ENCODE measurements at regions not wholly inside any gene's neighbourhood (a gene's known extent, or its start where the extent isn't known, plus 50 kb on each side); places are given as distances from the start of the nearest gene placed in this dataset.

GRCh38 chr21:35345954-35346353 is 296.9 kb upstream of the RUNX1 start:
- H3K4me1 ChIP-seq, result no peaks in the 10 kb centered on the region
- H3K9me3 ChIP-seq, result no peaks in the 10 kb centered on the region
- H3K4me3 ChIP-seq (replicated peaks in 1 of 3), result no peak overlapping the region
- TF ChIP-seq, protein P1, sequence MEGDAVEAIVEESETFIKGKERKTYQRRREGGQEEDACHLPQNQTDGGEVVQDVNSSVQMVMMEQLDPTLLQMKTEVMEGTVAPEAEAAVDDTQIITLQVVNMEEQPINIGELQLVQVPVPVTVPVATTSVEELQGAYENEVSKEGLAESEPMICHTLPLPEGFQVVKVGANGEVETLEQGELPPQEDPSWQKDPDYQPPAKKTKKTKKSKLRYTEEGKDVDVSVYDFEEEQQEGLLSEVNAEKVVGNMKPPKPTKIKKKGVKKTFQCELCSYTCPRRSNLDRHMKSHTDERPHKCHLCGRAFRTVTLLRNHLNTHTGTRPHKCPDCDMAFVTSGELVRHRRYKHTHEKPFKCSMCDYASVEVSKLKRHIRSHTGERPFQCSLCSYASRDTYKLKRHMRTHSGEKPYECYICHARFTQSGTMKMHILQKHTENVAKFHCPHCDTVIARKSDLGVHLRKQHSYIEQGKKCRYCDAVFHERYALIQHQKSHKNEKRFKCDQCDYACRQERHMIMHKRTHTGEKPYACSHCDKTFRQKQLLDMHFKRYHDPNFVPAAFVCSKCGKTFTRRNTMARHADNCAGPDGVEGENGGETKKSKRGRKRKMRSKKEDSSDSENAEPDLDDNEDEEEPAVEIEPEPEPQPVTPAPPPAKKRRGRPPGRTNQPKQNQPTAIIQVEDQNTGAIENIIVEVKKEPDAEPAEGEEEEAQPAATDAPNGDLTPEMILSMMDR (IDR thresholded peaks at IDR 0.05), result no peak
- TF ChIP-seq POLR2A (IDR thresholded peaks at IDR 0.05), result no peak
- intact Hi-C loops (cut with DNase I), result no loop called here
- H3K27ac ChIP-seq, result no peak overlapping the region
- no peaks in the 10 kb centered on the region for H3K27me3 ChIP-seq
- no peaks in the 10 kb centered on the region for H3K36me3 ChIP-seq
- no peak for DNase-seq

- 90 to 98% methylated on average over 4 of the region's 4 CpGs for WGBS, 2 donors
- no peaks in the 10 kb centered on the region for H3K36me3 ChIP-seq
- no peaks in the 10 kb centered on the region for H3K27me3 ChIP-seq
- H3K27ac ChIP-seq, result no peak overlapping the region
- intact Hi-C loops (cut with DNase I), result no loop called here
- H3K4me1 ChIP-seq, result no peaks in the 10 kb centered on the region
- no peak for DNase-seq
- H3K4me3 ChIP-seq (replicated peaks in 1 of 3), result no peak overlapping the region
- H3K9me3 ChIP-seq, result no peaks in the 10 kb centered on the region
- TF ChIP-seq, protein P1 (IDR thresholded peaks at IDR 0.05), result no peak
- TF ChIP-seq POLR2A (IDR thresholded peaks at IDR 0.05), result no peak
These were observed 295.5 kb upstream of the RUNX1 start for GRCh38 chr21:35344582-35344981.

DNA sequence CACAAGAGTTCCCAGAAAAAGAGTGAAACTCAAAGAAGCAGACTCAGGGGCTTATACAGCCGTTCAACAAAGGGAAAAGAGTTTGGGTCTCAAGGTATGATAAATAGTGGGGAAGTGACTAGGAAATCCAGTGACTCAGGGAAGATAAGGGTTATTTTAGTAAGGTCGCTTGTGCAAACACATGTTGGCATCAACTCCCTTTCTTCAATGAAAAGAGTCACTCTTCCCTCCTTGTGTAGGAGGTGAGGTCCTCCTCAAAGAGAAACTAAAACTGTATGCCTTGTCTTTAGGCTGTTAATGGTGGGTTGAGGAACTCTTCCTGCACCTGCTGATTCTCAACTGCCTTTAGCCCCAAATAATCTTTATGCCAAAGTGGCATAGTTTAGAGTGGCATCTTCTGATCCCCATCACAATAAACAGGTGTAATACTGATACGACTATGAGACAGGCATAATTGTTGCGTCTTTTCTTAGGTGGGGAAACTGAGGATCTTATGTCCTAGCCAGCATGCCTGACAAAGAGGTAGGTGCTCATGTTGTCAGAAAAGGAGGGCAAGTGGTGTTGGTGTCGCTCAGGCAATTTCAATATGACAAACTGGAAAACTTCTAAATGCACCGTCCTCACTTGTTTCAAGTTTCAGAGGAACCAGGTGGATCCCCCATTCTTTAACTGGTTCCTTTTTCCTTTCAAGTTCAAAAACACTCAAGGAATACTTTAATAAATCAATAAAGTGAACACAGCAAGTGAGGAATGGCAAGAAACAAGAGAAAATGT is 294.1 kb upstream of the RUNX1 start:
- Histone ChIP-seq H3K36me3 (no peaks in the 10 kb centered on the region), H3K27me3 (no peaks in the 10 kb centered on the region), H3K4me1 (no peaks in the 10 kb centered on the region), H3K27ac (no peak overlapping the region), H3K4me3 (replicated peaks in 1 of 3) (no peak overlapping the region), H3K9me3 (no peaks in the 10 kb centered on the region)
- TF ChIP-seq POLR2A (IDR thresholded peaks at IDR 0.05), result no peak
- TF ChIP-seq, protein P1 (IDR thresholded peaks at IDR 0.05), result no peak
- DNase-seq, result no peak
- WGBS, 2 donors, result 75 to 87% methylated on average over 6 of the region's 6 CpGs
- intact Hi-C loops (cut with DNase I), result no loop called here

GRCh38 chr21:35342440-35342839 is 293.3 kb upstream of the RUNX1 start:
- intact Hi-C loops (cut with DNase I), result no loop called here
- Histone ChIP-seq H3K36me3 (no peaks in the 10 kb centered on the region), H3K4me1 (no peaks in the 10 kb centered on the region), H3K27me3 (no peaks in the 10 kb centered on the region), H3K9me3 (no peaks in the 10 kb centered on the region), H3K4me3 (replicated peaks in 1 of 3) (no peak overlapping the region), H3K27ac (no peak overlapping the region)
- no peak for TF ChIP-seq POLR2A (IDR thresholded peaks at IDR 0.05)
- TF ChIP-seq, protein P1 (IDR thresholded peaks at IDR 0.05), result no peak
- DNase-seq, result no peak
- 82 to 88% methylated on average over 4 of the region's 4 CpGs for WGBS, 2 donors

- 71 to 86% methylated on average over 2 of the region's 2 CpGs for WGBS, 2 donors
- H3K27ac ChIP-seq, result no peak overlapping the region
- H3K9me3 ChIP-seq, result no peaks in the 10 kb centered on the region
- no peak overlapping the region for H3K4me3 ChIP-seq (replicated peaks in 1 of 3)
- H3K4me1 ChIP-seq, result no peaks in the 10 kb centered on the region
- H3K27me3 ChIP-seq, result no peaks in the 10 kb centered on the region
- H3K36me3 ChIP-seq, result no peaks in the 10 kb centered on the region
- TF ChIP-seq, protein P1 (IDR thresholded peaks at IDR 0.05), result no peak
- TF ChIP-seq POLR2A (IDR thresholded peaks at IDR 0.05), result no peak
- no peak for DNase-seq
- intact Hi-C loops (cut with DNase I), result no loop called here
These were observed 291.2 kb upstream of the RUNX1 start for GRCh38 chr21:35340273-35340672.

Measured in thyroid gland (tissue), 4 donors.